Raji (cell line): ENCODE measurements at regions not wholly inside any gene's neighbourhood (a gene's known extent, or its start where the extent isn't known, plus 50 kb on each side); places are given as distances from the start of the nearest gene placed in this dataset.

Source experiments
- POLR2A ChIP-seq: IDR thresholded peaks from 2 replicates; pipeline ENCODE4 v1.6.1; 2011; ENCODE audit warnings: low read depth, low read length, control low read depth; ENCODE audit not compliant: insufficient read depth

GRCh38 chr9:129289131-129289731, 111.2 kb upstream of the IER5L start:
- no peak for TF ChIP-seq POLR2A

- TF ChIP-seq POLR2A, result no peak
These were observed 109.7 kb upstream of the IER5L start for GRCh38 chr9:129287619-129288305.

GRCh38 chr9:129285979-129286772, 108.1 kb upstream of the IER5L start:
- TF ChIP-seq POLR2A, result no peak

GRCh38 chr9:129285382-129285781, 107.3 kb upstream of the IER5L start:
- no peak for TF ChIP-seq POLR2A

- no peak for TF ChIP-seq POLR2A
These were observed 106.7 kb upstream of the IER5L start for GRCh38 chr9:129284607-129285291.

- TF ChIP-seq POLR2A, result no peak
These were observed 105.9 kb upstream of the IER5L start for GRCh38 chr9:129283705-129284606.

GRCh38 chr9:129283291-129283691, 105.2 kb upstream of the IER5L start:
- no peak for TF ChIP-seq POLR2A

GRCh38 chr9:129282731-129283211, 104.7 kb upstream of the IER5L start:
- no peak for TF ChIP-seq POLR2A

GRCh38 chr9:129282272-129282671, 104.2 kb upstream of the IER5L start:
- no peak for TF ChIP-seq POLR2A

GRCh38 chr9:129281506-129282145, 103.6 kb upstream of the IER5L start:
- TF ChIP-seq POLR2A, result no peak

- TF ChIP-seq POLR2A, result no peak
These were observed 102.7 kb upstream of the IER5L start for GRCh38 chr9:129280623-129281271.

- no peak for TF ChIP-seq POLR2A
These were observed 102.2 kb upstream of the IER5L start for GRCh38 chr9:129280236-129280622.
